OCI-M2 (cell line): ENCODE measurements at regions not wholly inside any gene's neighbourhood (a gene's known extent, or its start where the extent isn't known, plus 50 kb on each side); places are given as distances from the start of the nearest gene placed in this dataset.
"Not testable (repeated sequence)": the region's sequence is repeated elsewhere in the genome, so short reads cannot be mapped to it uniquely, and the experiment has no call there.

ENCODE experiments used
- DNase-seq: peaks from one replicate; lab custom pipeline; 2025; ENCODE audit not compliant: unreplicated experiment; lab: John Stamatoyannopoulos, UW

GRCh38 chr18:34942276-34942675 is 98.9 kb upstream of the MAPRE2 start:
- no peak for DNase-seq

- DNase-seq: no peak
Measured at GRCh38 chr18:34942975-34943374, 98.2 kb upstream of the MAPRE2 start.

DNA sequence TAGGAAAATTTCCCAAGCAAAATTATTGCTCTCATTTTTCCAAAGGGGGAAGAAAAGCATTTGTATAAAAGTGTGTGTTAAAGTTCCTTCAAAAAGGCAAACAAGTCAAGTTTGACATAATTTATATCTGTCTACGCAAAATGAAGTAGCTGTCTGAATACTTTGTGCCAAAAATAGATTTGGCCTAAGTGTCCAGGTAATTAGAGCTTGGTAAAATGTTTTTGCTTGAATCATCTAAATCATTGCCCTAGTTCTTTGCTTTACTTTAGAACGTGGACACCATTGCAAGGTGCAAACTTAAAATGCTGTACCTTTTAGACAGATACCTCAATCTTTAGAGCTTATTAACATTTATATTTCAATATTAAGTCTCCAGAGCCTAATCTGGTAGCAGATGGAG is 97.6 kb upstream of the MAPRE2 start:
- no peak for DNase-seq

- no peak for DNase-seq
Measured at GRCh38 chr18:34947711-34948125, 93.5 kb upstream of the MAPRE2 start.

DNA sequence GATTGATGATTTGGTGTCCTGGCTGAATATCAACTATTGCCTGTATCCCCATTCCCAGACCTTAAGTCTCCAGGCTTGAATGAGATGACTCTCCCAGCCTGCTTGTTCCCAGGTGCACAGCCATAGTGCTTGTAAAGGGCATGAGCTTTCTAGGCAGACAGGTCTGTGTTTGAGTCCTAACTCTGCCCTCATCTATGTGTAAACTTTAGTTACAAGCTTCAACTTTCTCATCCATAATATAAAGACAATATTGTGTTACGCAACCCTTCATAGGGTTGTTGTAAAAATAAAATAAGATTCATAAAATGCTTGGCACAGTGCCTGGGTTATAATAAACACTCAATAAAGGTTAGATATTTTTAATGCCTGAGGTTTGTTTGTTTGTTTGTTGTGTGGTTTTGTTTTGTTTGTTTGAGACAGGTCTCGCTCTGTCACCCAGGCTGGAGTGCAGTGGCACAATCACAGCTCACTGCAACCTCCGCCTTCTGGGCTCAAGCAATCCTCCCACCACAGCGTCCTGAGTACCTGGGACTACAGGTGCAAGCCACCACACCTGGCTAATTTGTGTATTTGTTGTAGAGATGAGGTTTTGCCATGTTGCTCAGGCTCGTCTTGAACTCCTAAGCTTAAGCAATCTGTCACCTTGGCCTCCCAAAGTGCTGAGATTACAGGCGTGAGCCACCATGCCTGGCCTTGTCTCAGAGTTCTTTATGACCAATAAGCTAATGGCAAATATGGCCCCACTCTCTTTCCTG is 89.4 kb upstream of the MAPRE2 start:
- no peak for DNase-seq

GRCh38 chr18:34953212-34953611 is 88.0 kb upstream of the MAPRE2 start:
- DNase-seq: no peak

- DNase-seq: not testable (repeated sequence)
Measured at GRCh38 chr18:34955494-34955893, 85.7 kb upstream of the MAPRE2 start.

DNA sequence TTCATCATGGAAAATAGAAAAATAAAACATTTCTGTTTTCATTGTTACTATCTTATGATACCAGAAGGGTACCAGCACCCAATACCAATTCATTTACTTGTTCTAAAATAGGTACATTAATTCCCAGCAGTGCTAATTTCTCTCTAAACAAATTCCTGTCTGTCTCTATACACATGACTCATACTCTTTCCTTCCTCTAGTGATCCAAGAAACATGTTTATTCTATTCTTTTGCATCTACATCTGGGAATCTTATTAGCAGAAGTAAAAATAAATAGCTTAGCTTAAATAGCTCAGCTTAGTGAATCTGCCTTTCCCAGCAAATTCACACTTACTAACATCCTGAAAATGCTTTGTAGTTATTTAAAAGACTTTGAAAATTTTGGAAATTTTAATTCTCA is 84.5 kb upstream of the MAPRE2 start:
- no peak for DNase-seq

GRCh38 chr18:34957119-34957863 is 83.9 kb upstream of the MAPRE2 start:
- no peak for DNase-seq

DNA sequence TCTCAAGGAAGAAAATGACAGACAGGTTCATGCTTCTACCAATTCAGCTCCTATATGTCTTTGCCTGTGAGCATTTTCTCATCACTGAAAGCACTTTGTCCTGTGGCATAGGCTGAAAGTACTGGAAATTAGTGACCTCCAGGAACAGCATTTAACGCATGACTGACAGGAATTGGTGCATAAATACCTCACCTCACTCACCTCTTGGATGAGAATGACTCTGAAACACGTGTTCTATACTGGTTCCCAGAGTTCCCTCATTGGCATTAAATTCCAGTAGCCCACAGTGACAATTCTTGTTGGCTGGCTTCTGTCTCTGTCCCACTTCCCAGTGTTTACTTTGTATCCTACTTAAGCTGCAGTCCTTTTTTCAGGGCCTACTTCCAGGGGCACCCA is 83.4 kb upstream of the MAPRE2 start:
- no peak for DNase-seq

DNA sequence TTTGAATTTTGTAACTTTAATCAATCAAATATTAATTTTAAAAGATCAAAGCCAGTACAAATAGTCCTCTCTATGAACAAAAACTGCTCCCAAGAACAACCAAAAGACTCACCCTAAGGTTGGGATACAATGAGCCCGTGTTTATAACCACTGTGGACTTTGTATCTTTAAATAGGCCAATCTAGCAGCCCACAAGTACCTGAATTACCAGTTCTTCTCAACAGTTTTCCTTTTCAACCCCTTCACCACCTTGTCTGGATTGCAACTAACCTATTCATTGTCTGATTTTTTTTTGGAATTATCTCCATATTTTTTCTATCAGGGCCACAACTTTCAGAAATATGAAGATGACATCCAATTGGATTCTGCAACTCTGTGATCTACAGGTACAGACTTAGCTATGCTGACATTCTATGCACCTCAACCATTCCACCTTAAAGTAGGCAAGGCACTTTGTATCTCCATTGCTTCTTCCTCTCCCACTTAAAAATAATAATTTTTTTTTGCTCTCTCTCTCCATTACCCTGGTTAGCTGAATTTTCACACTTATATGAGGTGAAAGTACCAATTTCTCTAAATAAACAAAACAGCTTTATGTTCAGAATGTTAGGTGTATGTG is 81.9 kb upstream of the MAPRE2 start:
- DNase-seq: no peak

- DNase-seq: no peak
Measured at GRCh38 chr18:34959989-34960388, 81.2 kb upstream of the MAPRE2 start.

GRCh38 chr18:34965108-34965507 is 76.1 kb upstream of the MAPRE2 start:
- no peak for DNase-seq

DNA sequence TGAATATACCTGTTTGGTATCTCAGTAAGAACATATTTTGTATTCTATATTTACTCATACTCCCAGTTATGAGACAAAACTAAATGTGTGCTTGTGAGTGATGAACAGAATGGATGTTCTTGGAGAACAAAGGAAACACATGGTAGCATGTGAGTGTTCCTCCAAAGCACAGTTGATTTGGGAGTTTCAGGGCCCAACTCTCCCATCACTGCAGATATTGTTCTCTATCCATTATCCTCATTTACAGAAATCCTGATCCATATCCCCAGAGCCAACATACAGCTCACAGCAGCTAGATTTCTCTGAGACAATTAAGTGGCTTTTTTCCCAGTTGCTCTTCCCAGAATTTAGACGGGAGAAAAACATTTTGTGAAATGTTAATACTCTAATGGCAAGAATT is 75.6 kb upstream of the MAPRE2 start:
- no peak for DNase-seq

- DNase-seq: no peak
Measured at GRCh38 chr18:34970106-34970505, 71.1 kb upstream of the MAPRE2 start.

GRCh38 chr18:34971313-34971712 is 69.9 kb upstream of the MAPRE2 start:
- DNase-seq: no peak

- DNase-seq: no peak
Measured at GRCh38 chr18:34972765-34973414, 68.3 kb upstream of the MAPRE2 start.

DNA sequence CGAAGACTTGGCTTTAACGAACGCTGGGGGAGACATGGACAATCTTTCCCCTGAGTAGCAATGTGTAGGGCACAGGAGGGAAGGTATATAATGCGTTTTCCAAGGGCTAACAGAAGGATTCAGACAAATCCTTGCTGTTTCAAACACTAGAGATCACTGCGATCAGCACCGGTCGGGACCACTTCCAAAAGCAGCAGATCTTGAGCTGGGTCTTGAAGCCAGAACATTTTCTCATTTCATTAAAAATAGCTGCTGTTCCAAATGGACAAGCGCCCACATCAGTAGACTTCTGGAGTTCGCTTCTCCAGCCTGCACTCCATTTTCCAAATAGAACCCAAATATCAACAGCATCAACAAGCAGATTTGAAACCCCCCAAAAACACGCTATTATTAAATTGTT is 65.1 kb upstream of the MAPRE2 start:
- no peak for DNase-seq

GRCh38 chr18:34976534-34976898 is 64.7 kb upstream of the MAPRE2 start:
- DNase-seq: no peak

GRCh38 chr18:34976899-34977837 is 64.0 kb upstream of the MAPRE2 start:
- no peak for DNase-seq
